HCT116 (cell line): ENCODE measurements at regions not wholly inside any gene's neighbourhood (a gene's known extent, or its start where the extent isn't known, plus 50 kb on each side); places are given as distances from the start of the nearest gene placed in this dataset.

Experiments
- ATF3 ChIP-seq: IDR thresholded peaks from 2 replicates; pipeline ENCODE4 v1.6.1; 2012
- CTCF ChIP-seq, 3 experiments: fragments of 200-600 bp in 1 of 3; sonication (generic) in 1 of 3; IDR thresholded peaks in 2 of 3; conservative IDR thresholded peaks in 1 of 3; 2 replicates each; pipeline ENCODE4 v1.5.1; 2012 to 2017; ENCODE audit warnings: low read depth in 2 of 3, low read length in 2 of 3, antibody characterized with exemption in 1 of 3, borderline replicate concordance in 1 of 3, control low read depth in 1 of 3, mild to moderate bottlenecking in 1 of 3, mixed read lengths in 1 of 3, mixed run types in 1 of 3, moderate library complexity in 1 of 3; ENCODE audit not compliant: insufficient read depth in 1 of 3
- EGR1 ChIP-seq: IDR thresholded peaks from 2 replicates; pipeline ENCODE4 v1.6.1; 2012; ENCODE audit warnings: low read depth
- EZH2 ChIP-seq: fragments of 200-600 bp; sonication (generic); IDR thresholded peaks from 2 replicates; pipeline ENCODE4 v1.6.1; 2017; ENCODE audit warnings: antibody characterized with exemption, mixed run types
- JUND ChIP-seq: IDR thresholded peaks from 2 replicates; pipeline ENCODE4 v1.6.1; 2012
- MAX ChIP-seq: IDR thresholded peaks from 2 replicates; pipeline ENCODE4 v1.6.1; 2012
- POLR2A ChIP-seq: IDR thresholded peaks from 2 replicates; pipeline ENCODE4 v1.7.0; 2011; ENCODE audit warnings: borderline replicate concordance; ENCODE audit not compliant: insufficient read depth, insufficient read length; ENCODE audit errors: extremely low read depth
- POLR2AphosphoS5 ChIP-seq: IDR thresholded peaks from 2 replicates; pipeline ENCODE4 v1.6.1; 2011; ENCODE audit warnings: mild to moderate bottlenecking, low read depth, low read length, moderate library complexity
- RAD21 ChIP-seq: IDR thresholded peaks from 2 replicates; pipeline ENCODE4 v1.6.1; 2012; ENCODE audit warnings: low read depth, mild to moderate bottlenecking
- REST ChIP-seq: IDR thresholded peaks from 2 replicates; pipeline ENCODE4 v1.6.1; 2012; ENCODE audit warnings: low read depth
- SIN3A ChIP-seq: IDR thresholded peaks from 2 replicates; pipeline ENCODE4 v1.6.1; 2012; ENCODE audit warnings: low read depth
- SP1 ChIP-seq: IDR thresholded peaks from 2 replicates; pipeline ENCODE4 v1.6.1; 2012; ENCODE audit warnings: low read depth
- TCF7L2 ChIP-seq: IDR thresholded peaks from 2 replicates; pipeline ENCODE4 v1.7.0; 2011; ENCODE audit warnings: borderline replicate concordance, inconsistent platforms; ENCODE audit not compliant: insufficient read depth, insufficient read length; ENCODE audit errors: extremely low read depth
- YY1 ChIP-seq: IDR thresholded peaks from 2 replicates; pipeline ENCODE4 v1.6.1; 2011; ENCODE audit warnings: low read length, low read depth, moderate library complexity, mild to moderate bottlenecking; ENCODE audit not compliant: insufficient replicate concordance; ENCODE audit errors: extremely low read depth

GRCh38 chr2:136212426-136213378 is 94.8 kb upstream of the CXCR4 start:
- TF ChIP-seq POLR2A (no peak), EZH2 (no peak), CTCF (IDR thresholded peaks at IDR 0.05 in 2 of 3, conservative IDR thresholded peaks at IDR 0.05 in 1 of 3; ENCODE audit: borderline replicate concordance in 1 of 3, insufficient read depth in 1 of 3, low read depth in 2 of 3, low read length in 2 of 3) (no peak), SP1 (no peak), EGR1 (no peak), ATF3 (no peak), POLR2AphosphoS5 (no peak), TCF7L2 (no peak), REST (no peak), RAD21 (no peak), SIN3A (no peak), JUND (no peak), MAX (no peak), YY1 (no peak)
